Mesothelial cell of epicardium (in vitro differentiated cells): ENCODE measurements at regions not wholly inside any gene's neighbourhood (a gene's known extent, or its start where the extent isn't known, plus 50 kb on each side); places are given as distances from the start of the nearest gene placed in this dataset.
A peak's percentile ranks its signal among the peaks of the same experiment; 100 is the strongest.
"Not testable (repeated sequence)": the region's sequence is repeated elsewhere in the genome, so short reads cannot be mapped to it uniquely, and the experiment has no call there.

Source experiments
- DNase-seq, 2 experiments: peaks; one replicate each; pipeline ENCODE4 v3.0.0; 2021; ENCODE audit warnings: low spot score in 2 of 2; ENCODE audit not compliant: unreplicated experiment in 2 of 2
- H3K27ac Mint-ChIP-seq: 2 replicates; pipeline ENCODE4 v1.8.0; 2021; ENCODE audit warnings: mixed read lengths
- H3K27me3 Mint-ChIP-seq: 2 replicates; pipeline ENCODE4 v1.8.0; 2021; ENCODE audit warnings: low read depth, mixed read lengths
- H3K36me3 Mint-ChIP-seq: 2 replicates; pipeline ENCODE4 v1.8.0; 2021; ENCODE audit warnings: mixed read lengths
- H3K4me1 Mint-ChIP-seq: 2 replicates; pipeline ENCODE4 v1.8.0; 2021; ENCODE audit warnings: mixed read lengths
- H3K4me3 Mint-ChIP-seq: 2 replicates; pipeline ENCODE4 v1.8.0; 2021; ENCODE audit warnings: mild to moderate bottlenecking, moderate library complexity, mixed read lengths
- H3K9me3 Mint-ChIP-seq: 2 replicates; pipeline ENCODE4 v1.8.0; 2021; ENCODE audit warnings: mixed read lengths

- not testable (repeated sequence) for H3K36me3 Mint-ChIP-seq, H3K4me1 Mint-ChIP-seq
Observed at GRCh38 chr7:76971201-76971600, 61.0 kb downstream of the SPDYE17 start.

DNA sequence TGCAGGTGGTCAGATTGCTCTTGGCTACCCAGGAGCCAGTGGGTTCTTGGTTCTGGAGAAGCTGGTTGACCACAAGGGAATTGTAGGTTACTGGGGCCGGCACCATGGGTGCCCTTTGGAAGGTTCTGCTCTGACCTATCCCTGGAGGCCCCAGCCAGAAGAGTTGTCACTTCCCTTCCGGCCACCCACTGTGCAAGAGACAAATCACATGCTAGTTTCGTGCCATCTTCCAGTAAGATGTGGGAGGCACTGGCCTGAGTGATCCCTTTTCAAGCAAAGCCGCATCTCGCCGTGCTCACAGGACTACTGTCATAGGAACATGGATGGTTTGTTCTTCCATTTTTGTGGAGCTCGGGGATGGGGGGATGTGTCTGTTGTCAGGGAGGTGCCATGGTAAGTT lies 62.3 kb downstream of the SPDYE17 start:
- not testable (repeated sequence) for H3K4me1 Mint-ChIP-seq, H3K27me3 Mint-ChIP-seq, H3K36me3 Mint-ChIP-seq, H3K27ac Mint-ChIP-seq, DNase-seq, H3K4me3 Mint-ChIP-seq, H3K9me3 Mint-ChIP-seq

More at GRCh38 chr7:76971201-76971600, 61.0 kb downstream of the SPDYE17 start:
- H3K27ac Mint-ChIP-seq, H3K9me3 Mint-ChIP-seq, H3K27me3 Mint-ChIP-seq, H3K4me3 Mint-ChIP-seq, DNase-seq: not testable (repeated sequence)

GRCh38 chr7:76965731-76966548 lies 66.2 kb downstream of the SPDYE17 start:
- not testable (repeated sequence) for DNase-seq, H3K9me3 Mint-ChIP-seq, H3K27ac Mint-ChIP-seq, H3K27me3 Mint-ChIP-seq, H3K36me3 Mint-ChIP-seq, H3K4me1 Mint-ChIP-seq, H3K4me3 Mint-ChIP-seq

DNA sequence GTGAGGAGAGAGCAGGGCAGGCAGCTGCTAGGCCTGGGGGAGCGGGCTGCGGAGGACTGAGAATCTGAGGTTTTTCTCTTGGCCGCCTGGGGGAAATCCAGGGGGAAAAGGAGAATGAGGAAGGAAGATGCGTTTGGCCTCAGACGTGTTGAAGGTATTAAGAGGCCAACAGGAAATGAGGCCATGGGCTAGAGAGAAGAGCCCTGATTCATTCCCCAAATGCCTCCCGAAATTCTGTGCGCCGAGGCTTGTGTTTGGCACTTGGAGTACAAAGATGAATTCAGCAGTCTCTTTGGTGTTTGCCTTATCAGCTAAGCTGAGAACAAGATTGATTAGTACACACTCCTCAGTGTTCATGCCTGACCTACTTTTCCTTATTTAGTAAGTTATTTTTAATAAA lies 68.1 kb downstream of the SPDYE17 start:
- not testable (repeated sequence) for H3K27ac Mint-ChIP-seq, H3K9me3 Mint-ChIP-seq, H3K27me3 Mint-ChIP-seq, H3K36me3 Mint-ChIP-seq, H3K4me1 Mint-ChIP-seq, DNase-seq, H3K4me3 Mint-ChIP-seq

GRCh38 chr7:76963061-76963460 lies 69.1 kb downstream of the SPDYE17 start:
- not testable (repeated sequence) for H3K9me3 Mint-ChIP-seq, H3K27me3 Mint-ChIP-seq, H3K36me3 Mint-ChIP-seq, H3K4me1 Mint-ChIP-seq, DNase-seq, H3K27ac Mint-ChIP-seq, H3K4me3 Mint-ChIP-seq

DNA sequence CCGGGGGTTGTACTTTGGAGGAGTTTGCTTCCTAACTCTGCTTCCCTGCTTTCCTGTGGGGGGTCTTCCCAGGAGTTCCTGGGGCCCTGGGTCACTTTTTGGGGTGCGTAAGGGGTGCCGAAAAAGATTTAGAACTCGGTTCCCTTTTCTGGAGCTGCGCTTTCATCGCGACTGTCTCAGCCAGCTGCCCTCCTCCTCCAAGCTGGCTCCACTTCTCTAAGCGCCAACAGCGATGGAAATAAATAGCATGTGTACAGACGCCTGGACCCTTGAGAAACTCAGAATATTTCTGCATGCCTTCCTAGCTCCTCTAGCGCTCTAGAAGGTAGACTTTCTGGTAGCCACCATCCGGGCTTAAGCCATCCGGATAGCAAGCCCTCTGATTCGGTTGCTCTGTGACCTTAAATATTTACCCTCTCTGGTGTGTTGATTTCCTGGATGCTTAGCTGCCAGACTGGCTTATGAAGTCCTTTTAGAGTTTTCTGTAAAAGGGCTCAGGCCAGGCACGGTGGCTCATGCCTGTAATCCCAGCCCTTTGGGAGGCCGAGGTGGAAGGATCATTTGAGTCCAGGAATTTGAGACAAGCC lies 71.7 kb downstream of the SPDYE17 start:
- not testable (repeated sequence) for H3K4me1 Mint-ChIP-seq, H3K4me3 Mint-ChIP-seq, DNase-seq, H3K36me3 Mint-ChIP-seq, H3K27me3 Mint-ChIP-seq, H3K9me3 Mint-ChIP-seq, H3K27ac Mint-ChIP-seq

DNA sequence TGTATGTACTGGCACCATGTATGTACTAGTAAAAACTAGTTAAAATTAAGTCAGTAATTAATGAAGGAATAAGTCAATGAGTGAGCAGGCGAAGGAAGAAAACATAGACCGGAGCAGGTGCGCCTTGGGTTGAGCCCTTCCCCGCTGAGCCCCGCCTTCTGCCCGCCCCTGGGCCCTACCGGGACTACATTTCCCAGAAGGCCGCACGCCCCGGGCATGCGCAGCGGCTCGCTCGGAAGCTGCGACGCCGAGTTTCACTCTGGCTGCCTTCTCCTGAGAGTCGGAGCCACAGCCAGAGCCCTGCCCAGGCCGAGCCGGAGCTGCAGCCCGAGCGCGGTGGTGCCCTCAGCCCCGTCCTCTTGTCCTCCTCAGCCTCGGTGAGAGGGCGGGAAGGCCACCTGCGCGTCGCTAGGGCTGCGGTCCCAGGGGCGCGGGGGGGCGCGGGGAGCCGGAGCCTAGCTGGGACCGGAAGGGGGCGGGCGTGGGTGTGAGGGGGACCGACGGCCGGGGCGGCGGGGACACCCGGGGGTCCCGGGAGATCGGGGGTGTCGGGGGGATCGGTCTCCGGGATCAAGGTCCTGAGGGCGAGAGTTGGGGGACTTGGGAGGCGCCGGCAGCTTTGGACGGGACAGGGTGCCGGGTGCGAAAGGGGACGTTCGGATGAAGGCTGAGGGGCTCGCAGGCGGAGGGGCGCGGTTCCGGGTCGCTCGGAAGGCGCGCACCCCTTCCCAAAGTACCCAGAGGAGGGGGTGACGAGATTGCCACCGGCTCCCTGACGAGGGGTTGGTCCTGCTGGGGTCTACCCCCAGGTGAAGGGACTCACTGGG lies 72.4 kb downstream of the SPDYE17 start:
- peak overlapping the region; percentile 30 for H3K4me3 Mint-ChIP-seq
- H3K9me3 Mint-ChIP-seq, H3K27me3 Mint-ChIP-seq, H3K36me3 Mint-ChIP-seq, H3K4me1 Mint-ChIP-seq, DNase-seq, H3K27ac Mint-ChIP-seq: not testable (repeated sequence)

DNA sequence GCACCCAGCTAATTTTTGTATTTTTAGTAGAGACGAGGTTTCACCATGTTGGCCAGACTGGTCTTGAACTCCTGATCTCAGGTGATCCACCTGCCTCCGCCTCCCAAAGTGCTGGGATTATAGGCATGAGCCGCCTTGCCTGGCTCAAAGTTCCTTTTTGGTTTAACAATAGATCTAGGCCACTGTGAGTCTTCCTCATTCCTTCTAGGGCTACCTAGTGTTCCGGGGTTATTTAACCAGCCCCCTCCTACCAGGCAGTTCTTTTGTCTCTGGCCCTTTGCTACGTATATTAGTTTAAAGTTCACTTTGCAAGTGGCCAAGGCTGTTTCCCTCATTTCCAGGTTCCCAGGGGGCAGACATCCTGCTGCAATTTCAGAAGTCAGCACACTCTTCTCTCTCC lies 75.6 kb downstream of the SPDYE17 start:
- not testable (repeated sequence) for H3K36me3 Mint-ChIP-seq, H3K4me1 Mint-ChIP-seq, H3K4me3 Mint-ChIP-seq

GRCh38 chr7:76955124-76955523 lies 77.0 kb downstream of the SPDYE17 start:
- not testable (repeated sequence) for DNase-seq, H3K4me3 Mint-ChIP-seq, H3K36me3 Mint-ChIP-seq, H3K27me3 Mint-ChIP-seq, H3K9me3 Mint-ChIP-seq, H3K27ac Mint-ChIP-seq, H3K4me1 Mint-ChIP-seq

More for the DNA sequence above, 75.6 kb downstream of the SPDYE17 start:
- not testable (repeated sequence) for H3K27ac Mint-ChIP-seq, DNase-seq, H3K27me3 Mint-ChIP-seq, H3K9me3 Mint-ChIP-seq

DNA sequence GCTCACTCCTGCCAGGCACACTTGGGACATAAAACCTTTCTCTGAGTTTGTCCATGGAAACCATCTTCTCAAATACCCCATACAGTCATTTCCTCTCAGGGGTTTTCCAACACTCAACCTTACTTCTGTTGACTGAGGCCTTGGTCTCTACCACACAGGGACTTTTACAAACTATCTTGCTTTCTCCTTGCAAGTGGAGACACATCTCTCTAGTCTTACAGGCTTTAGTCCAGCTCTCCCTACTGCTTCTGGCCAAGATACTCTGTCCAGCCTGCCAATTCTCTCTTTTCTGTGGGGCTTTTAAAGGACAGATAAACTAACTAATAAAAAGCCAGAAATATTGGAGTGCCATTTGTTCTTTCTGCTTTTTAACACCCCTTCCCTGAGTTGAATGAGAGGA lies 87.6 kb downstream of the SPDYE17 start:
- not testable (repeated sequence) for H3K27me3 Mint-ChIP-seq, DNase-seq, H3K4me1 Mint-ChIP-seq, H3K9me3 Mint-ChIP-seq, H3K27ac Mint-ChIP-seq, H3K36me3 Mint-ChIP-seq, H3K4me3 Mint-ChIP-seq

DNA sequence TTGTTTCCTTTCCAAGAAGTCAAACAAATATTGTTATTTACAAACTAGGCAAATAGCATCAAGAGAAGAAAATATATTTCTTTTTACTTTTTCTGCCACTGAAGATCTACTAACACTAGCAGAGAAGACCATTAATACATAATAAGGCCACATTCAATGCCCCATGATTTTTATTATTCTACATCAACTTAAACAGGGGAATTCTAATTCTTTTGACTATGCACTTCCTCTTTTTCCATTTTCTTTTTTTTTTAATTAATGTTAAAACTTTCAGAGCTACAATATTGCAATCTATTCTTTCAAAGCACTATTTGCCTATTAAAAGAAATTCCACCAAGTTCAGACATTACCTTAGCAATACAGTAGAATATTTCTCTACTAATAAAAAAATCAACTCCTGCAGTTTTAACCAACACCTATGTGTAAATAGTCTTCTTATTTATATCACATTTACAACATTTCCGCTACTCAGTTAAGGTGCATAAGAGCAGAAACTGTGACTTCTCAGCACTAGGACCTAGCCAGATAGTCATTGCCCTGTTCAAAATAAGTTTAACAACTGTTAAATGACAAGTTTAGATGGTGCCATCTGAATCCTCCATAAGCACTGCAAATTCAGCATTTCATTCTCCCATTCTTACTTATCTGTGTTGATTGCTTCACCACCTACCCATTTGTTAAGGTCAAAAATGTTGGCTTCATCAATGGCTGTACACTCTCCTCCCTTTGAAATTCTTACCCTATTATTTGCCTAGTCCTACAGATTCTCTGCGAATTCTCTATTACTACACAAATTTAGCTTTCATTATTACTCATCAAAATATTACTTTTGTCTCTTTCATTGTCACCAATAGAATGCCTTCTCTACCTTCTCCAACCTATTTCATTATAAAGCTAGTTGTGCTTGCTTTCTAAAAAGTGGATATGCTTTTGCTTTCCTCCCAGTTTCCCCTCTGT lies 90.1 kb downstream of the SPDYE17 start:
- H3K4me3 Mint-ChIP-seq, DNase-seq, H3K4me1 Mint-ChIP-seq, H3K36me3 Mint-ChIP-seq, H3K27me3 Mint-ChIP-seq, H3K27ac Mint-ChIP-seq, H3K9me3 Mint-ChIP-seq: not testable (repeated sequence)

- not testable (repeated sequence) for H3K27ac Mint-ChIP-seq, H3K27me3 Mint-ChIP-seq, DNase-seq, H3K9me3 Mint-ChIP-seq, H3K4me1 Mint-ChIP-seq, H3K36me3 Mint-ChIP-seq, H3K4me3 Mint-ChIP-seq
Observed at GRCh38 chr7:76937781-76938180, 94.4 kb downstream of the SPDYE17 start.

DNA sequence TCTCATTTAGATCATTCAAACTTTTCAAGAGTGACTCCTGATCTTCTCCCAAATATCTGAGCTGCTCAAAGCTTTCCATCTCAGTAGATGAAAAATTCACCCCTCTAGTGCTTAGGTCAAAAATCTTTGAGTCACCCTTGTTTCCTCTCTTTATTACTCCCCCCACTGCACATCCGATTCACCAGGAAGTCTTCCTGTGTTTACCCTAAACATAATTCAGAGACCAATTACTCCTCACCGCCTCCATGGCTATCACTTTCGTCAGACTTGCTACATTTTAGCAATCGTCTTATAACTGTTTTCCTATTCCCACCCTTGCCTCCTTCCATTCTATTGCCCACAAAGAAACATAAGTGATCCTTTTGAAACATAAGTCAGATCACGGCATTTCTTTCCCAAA lies 94.8 kb downstream of the SPDYE17 start:
- H3K27ac Mint-ChIP-seq, H3K36me3 Mint-ChIP-seq, H3K4me3 Mint-ChIP-seq, H3K9me3 Mint-ChIP-seq, H3K4me1 Mint-ChIP-seq, DNase-seq, H3K27me3 Mint-ChIP-seq: not testable (repeated sequence)
